Fibroblast of skin of right biceps (primary cell): ENCODE measurements at regions not wholly inside any gene's neighbourhood (a gene's known extent, or its start where the extent isn't known, plus 50 kb on each side); places are given as distances from the start of the nearest gene placed in this dataset.
"Not testable (repeated sequence)": the region's sequence is repeated elsewhere in the genome, so short reads cannot be mapped to it uniquely, and the experiment has no call there.

ENCODE experiments used
- DNase-seq: peaks from one replicate; pipeline ENCODE4 v3.0.0-alpha.2; 2013

- not testable (repeated sequence) for DNase-seq
Observed at GRCh38 chr1:213601705-213602104, 386.1 kb upstream of the PROX1 start.

DNA sequence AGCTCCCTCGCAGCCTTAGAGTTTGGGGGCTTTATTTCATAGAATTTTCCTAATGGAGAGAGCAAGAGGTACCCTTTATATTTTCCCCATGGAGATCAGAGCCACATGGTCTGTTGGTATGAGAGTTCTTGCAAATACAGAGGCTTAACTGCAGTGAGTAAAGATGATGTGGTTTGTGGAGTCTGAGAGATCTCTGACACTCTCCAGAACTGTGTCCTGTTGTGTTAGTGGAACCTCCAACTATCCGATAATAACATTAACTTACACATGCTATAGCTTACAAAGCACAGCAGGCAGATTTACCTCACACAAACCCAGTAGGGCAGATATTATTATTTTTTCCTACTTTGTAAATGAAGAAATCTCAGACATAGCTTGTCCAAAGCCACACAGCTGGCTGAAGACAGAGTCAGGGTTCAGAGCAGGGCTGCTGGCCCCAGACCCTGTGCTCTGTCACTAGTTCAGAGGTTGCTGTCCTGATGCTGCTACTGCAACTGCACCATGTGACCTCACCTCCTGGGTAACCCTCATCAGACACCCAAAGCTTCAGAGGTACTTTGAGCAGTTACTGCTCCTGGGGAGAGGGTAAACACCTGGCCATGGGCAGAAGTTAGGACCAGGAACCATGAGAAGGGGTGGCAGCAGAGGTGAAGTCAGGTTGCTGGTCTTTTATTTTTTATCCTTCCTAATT lies 384.8 kb upstream of the PROX1 start:
- DNase-seq = no peak

DNA sequence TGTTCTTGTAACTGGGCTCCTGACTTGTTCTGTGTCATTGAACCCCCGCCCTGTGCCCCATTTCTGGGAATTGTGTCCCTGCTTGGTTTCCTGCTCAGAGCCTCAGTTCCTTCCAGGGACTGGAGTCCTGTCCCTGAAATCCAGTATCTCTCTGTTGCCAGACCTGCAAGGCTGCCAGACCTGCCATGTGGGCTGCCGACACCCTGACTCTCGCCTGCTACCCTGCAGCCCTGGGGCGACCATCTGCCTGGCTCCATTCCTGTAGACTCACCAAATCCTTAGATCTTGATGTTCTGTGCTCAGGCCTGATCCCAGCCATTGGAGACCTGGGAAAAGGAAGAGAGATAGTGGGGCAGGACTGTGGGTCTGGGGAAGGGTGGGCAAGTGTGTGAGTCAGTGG lies 383.3 kb upstream of the PROX1 start:
- no peak for DNase-seq

GRCh38 chr1:213605732-213606131 lies 382.0 kb upstream of the PROX1 start:
- no peak for DNase-seq

- DNase-seq = no peak
Observed at GRCh38 chr1:213606252-213606820, 381.4 kb upstream of the PROX1 start.

GRCh38 chr1:213613549-213613948 lies 374.2 kb upstream of the PROX1 start:
- DNase-seq = no peak

DNA sequence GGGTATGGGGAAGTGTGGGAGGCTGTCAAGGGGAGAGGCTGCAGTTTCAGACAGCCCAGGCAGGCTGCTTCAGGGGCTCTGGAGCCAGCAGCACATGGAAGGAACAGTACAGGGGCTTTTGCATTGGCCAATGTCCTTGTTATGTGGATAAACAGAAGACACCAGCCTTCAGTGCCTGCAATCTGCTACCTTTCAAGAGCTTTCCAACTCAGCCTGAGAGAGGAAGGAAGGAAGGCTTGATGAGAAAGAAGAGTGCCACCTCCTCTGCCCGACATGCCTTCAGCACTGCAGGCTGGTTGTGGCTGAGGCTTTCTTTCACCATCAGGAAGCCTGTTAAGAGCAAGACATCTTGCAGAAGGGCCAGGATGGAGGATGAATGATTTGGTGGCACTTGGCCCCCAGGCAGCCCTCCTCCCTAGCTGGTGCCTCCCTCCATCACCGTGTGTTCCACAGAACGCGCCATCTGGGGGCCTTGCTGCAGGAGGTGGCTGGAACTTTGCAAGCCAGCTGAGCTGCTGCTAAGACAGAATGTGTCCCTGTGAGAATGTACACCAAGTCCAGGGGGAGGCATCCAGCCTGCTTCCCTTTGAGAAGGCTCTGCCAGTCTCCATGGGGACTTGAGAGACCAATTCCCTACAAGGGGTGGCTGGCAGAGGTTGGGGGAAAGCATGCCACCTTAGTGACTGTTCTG lies 372.4 kb upstream of the PROX1 start:
- no peak for DNase-seq

- DNase-seq = no peak
Observed at GRCh38 chr1:213617133-213617532, 370.6 kb upstream of the PROX1 start.

DNA sequence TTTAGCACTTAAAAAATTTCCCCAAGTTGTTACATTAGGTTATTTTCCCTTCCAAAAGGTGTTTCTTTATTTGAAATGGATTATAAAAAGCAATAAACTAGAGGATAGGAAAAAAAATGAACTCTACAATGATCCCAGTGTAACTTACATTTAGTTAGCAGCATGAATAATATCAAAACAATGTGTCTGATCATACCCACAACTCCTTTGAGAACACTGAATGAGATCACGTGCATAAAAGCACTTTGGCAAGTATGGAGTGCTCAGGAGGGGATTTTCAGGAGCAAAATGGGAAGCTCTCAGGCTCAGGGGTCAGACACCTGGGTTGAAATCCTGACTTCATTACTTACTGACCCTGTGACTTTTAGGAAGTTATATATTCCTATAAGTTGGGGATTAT lies 369.7 kb upstream of the PROX1 start:
- DNase-seq = no peak

DNA sequence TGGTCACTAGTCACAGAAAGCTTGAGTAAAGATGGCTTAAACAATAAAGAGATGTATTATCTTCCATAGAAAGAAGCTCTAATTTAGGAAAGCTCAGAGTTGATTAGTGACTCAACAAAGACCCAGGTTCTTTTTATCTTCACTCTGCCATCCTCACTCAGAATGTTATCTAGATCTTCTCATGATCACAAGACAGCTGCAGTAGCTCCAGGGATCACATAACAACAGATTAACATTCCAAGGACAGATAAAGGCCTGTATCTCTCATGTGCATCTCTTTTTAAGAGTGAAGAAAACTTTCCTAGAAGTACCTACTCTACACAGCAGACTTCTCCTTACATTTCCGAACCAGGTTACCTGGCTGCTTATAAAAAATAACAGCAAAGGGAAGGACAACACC lies 368.7 kb upstream of the PROX1 start:
- DNase-seq = no peak

DNA sequence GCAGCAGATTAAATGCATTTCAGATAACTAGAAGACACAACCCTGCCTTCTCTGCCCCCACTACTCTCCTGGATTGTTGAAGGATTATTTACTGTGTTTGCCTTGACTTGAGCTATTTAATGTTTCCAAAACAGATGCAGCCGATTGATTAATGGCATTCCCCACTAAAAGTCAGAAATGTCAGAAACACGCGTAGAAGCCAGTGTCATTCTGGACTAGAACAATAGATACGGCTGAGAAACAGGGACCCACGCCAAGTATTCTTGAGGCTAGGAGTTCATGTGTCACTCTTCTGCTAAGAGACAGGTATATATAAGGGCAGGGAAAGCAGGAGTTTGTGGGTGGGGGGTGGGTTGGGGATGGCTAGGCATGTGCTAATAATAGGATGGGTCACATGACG lies 366.7 kb upstream of the PROX1 start:
- DNase-seq = no peak

DNA sequence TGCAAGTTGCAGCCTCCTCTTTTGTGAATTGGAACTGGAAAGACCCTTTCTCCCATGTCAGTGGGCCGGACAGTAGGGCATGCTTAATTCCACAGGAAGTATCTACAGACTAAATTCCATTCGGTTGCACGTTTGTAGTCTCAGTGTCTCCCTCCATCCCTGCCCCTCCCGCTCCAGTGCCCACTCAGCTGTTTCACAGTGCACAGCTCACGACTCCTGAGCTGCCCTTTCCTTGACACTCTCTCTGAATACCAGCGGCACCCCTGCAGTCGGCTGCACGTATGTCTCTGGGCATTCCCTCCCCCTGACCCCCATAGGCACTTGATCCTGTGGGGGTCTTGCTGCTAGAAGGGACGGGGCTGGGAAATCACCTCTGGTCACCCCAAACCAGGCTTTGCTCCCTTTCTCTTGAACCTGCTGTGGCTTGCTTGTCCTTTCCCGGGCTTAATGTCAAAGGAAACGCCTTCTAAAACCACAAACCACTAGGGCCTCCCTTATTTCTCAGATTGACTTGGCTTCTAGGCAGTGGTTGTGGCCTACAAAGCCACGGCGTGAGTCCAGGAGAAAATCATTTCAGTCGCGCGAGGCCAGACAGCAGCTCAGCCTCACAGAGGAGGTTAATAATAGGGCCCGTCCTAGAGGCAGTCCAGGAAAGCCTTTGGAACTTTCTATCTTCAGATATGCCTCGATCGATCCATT lies 365.3 kb upstream of the PROX1 start:
- DNase-seq = no peak

- no peak for DNase-seq
Observed at GRCh38 chr1:213623064-213623581, 364.6 kb upstream of the PROX1 start.

DNA sequence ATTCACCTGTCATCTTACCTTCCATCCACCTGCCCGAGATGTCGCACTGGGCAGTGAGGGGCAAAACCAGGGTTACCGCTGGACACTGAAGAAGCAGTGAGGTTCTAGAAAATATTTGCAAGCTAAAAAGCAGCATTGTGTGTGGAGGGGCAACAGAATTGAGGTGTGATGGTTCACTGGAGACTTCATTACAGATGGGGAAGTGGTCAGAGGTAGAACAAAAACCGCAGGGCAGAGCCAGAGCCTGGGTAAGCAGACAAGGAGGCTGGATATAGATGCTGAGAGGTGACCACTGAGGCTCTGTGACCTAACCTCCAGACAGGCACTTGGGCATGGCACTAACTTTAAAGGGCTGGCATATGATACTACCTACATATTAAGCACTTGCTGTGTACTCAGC lies 363.9 kb upstream of the PROX1 start:
- DNase-seq = no peak

DNA sequence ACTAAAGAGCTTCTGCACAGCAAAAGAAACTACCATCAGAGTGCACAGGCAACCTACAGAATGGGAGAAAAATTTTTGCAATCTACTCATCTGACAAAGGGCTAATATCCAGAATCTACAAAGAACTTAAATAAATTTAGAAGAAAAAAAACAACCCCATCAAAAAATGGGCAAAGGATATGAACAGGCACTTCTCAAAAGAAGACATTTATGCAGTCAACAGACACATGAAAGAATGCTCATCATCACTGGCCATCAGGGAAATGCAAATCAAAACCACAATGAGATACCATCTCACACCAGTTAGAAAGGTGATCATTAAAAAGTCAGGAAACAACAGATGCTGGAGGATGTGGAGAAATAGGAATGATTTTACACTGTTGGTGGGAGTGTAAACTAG lies 351.0 kb upstream of the PROX1 start:
- DNase-seq = not testable (repeated sequence)

DNA sequence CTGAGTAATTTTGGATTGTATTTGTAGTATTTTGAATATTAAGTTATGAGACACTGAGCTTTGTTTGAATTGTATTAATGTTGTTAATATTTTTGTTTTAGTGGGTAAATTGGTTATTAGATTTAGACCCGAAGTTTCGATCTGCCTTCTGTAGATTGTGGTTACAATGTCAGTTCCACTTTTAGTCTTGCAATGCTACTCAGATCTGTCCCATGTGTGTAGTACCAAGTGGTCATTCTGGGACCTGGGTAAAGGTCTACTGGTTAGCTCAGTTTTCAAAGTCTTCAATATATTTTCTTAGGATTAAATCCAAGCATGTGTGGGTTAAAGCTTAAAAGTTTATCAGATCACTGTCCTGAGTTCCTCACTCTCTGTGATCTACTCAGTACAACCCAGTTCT lies 346.5 kb upstream of the PROX1 start:
- DNase-seq = no peak

DNA sequence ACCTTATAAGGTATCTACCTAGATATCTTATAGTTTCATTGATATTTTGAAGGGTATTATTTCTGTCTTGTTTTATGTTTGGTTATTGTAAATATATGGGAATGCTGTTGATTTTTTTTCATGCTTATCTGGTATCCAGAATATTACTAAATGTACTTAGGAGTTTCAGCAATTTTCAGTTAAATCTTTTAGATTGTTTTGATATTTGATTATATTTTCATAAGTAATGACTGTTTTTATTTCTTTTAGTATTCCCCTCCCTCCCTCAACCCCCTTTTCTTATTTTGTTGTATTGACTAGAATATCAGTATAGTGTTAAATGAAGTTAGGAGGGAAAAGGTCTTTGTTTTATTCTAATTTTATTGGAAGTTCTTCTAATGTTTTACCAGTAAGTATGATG lies 344.4 kb upstream of the PROX1 start:
- no peak for DNase-seq

DNA sequence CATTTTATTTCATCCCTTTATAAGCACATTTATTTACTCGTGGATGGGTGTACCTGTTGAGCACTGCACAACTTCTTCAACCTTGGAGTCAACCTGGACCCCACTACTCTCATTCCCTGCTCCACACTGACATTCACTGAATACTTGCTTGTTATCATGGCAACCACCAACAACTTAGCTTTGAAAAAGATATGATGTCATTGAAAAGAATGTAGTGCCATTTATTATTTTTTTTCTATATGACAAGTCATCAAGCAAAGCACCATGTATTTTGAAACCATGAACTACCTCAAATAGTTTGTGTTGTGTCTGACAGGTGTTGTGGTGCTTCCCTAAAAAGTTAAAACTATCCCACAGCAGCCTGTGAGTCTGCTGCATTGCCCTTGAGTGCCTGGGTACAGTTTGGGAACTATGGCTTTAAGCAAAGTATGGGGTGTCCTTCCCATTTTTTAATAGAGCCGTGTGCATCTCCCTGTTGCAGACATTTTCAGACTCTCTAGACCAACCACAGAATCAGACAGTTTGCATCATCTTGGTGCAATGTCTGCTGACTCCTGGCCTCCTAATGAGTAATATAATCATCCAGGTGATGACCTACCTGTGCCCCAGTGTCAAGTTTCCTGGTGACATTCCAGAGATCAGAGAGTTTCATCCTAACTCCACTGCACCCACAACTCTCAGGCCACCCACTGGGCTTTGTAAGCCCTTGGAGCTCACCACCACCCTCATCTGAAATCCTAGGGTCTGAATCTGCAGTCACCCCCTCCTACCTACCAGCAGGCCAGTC lies 339.7 kb upstream of the PROX1 start:
- no peak for DNase-seq

- no peak for DNase-seq
Observed at GRCh38 chr1:213649373-213649772, 338.4 kb upstream of the PROX1 start.

DNA sequence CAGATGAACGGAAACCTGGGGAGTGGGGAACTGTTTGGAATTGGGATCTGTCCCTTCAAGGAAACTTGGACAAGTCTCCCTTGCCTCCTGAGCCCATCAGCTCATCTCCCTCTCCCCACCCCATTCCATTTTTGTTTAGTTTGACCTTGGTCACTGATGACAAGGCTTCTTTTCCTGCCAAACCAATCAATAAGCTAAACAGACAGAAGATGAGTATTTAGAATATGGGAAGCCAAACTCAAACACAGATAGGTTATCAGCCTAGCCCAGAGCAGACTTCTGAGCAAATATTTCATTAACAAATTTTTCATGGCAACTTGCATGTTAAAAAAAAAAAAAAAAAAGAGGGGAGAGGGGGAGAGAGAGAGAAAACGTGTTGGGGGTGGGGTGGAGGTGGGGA lies 337.2 kb upstream of the PROX1 start:
- no peak for DNase-seq

- no peak for DNase-seq
Observed at GRCh38 chr1:213651077-213651476, 336.7 kb upstream of the PROX1 start.

GRCh38 chr1:213652109-213652508 lies 335.7 kb upstream of the PROX1 start:
- no peak for DNase-seq

- no peak for DNase-seq
Observed at GRCh38 chr1:213656039-213656438, 331.7 kb upstream of the PROX1 start.
